ENCODE measurements at regions not wholly inside any gene's neighbourhood (a gene's known extent, or its start where the extent isn't known, plus 50 kb on each side); places are given as distances from the start of the nearest gene placed in this dataset.

DNA sequence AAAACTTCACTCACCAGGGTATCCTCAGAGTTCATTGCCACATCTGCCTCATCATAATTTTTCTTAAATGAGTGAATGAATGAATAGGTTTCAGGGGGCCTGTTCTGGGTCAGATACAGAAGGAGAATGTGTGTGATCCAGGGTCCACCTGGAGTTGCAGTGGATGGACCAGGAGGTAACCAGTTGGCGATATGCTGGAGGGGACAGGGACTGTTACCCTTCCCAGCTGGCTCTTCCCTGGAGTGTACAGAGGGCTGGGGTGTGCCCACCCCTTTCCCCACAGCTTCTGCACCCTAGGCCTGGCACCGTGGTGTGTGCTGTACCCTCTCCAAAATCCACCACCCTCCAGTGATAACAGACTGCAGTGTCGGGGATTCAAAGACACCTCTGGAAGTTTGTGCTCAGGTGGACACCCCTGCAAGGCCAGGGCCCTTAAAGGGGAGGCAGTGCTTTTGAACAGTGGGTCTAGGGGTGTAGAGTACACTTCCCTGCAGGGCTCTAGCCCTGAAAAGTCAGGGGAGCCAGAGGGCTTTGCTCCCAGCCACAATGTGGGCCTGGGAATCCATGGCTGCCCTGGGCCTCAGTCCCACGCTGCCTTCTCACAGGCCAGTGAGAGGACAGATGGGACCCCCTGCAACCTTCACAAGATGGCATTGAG lies 134.4 kb upstream of the UNC5B start:
- TF ChIP-seq CTCF (conservative IDR thresholded peaks at IDR 0.05; ENCODE audit: low read length), result no peak
- TF ChIP-seq EZH2phosphoT487 (IDR thresholded peaks at IDR 0.05; ENCODE audit: borderline replicate concordance), result no peak

All from Loucy (cell line).